H1 (cell line): ENCODE measurements at regions not wholly inside any gene's neighbourhood (a gene's known extent, or its start where the extent isn't known, plus 50 kb on each side); places are given as distances from the start of the nearest gene placed in this dataset.

ENCODE experiments used
- CTCF ChIA-PET: fragments of 300-600 bp; sonication (Branson Sonifier 250); formaldehyde crosslinking; loops from one replicate; lab custom pipeline; 2021; ENCODE audit not compliant: partially characterized antibody; lab: Charles Lee
- POLR2A ChIA-PET: fragments of 300-600 bp; sonication (Branson Sonifier 250); formaldehyde crosslinking; loops from one replicate; lab custom pipeline; 2021; ENCODE audit warnings: inconsistent platforms; ENCODE audit not compliant: partially characterized antibody; lab: Charles Lee
- DNase-seq, 2 experiments: peaks; one replicate each; pipeline versions ENCODE4 v3.0.0 to v3.0.0-alpha.2; 2010 to 2022; ENCODE audit warnings: low spot score in 2 of 2, low read depth in 1 of 2, mixed read lengths in 1 of 2
- FAIRE-seq: peaks from 2 replicates; lab custom pipeline; 2011; peaks lifted over from hg19 to GRCh38; lab: Jason Lieb, UNC
- H2AFZ ChIP-seq: 2 replicates; pipeline ENCODE4 v1.8.1; 2012; ENCODE audit warnings: low read length, inconsistent platforms
- H2AK5ac ChIP-seq: 2 replicates; pipeline ENCODE4 v1.6.1; 2013; ENCODE audit warnings: low read depth, low read length
- H2BK120ac ChIP-seq: replicated peaks from 2 replicates; pipeline ENCODE3; 2013; ENCODE audit warnings: low read depth, low read length, inconsistent platforms
- H2BK12ac ChIP-seq: 2 replicates; pipeline ENCODE4 v1.6.1; 2013; ENCODE audit warnings: low read depth, low read length
- H2BK15ac ChIP-seq: 2 replicates; pipeline ENCODE4 v1.6.1; 2013; ENCODE audit warnings: low read length
- H2BK20ac ChIP-seq: 2 replicates; pipeline ENCODE4 v1.6.1; 2013; ENCODE audit warnings: low read length
- H2BK5ac ChIP-seq: 2 replicates; pipeline ENCODE4 v1.6.1; 2013; ENCODE audit warnings: low read depth, low read length
- H3K14ac ChIP-seq: 2 replicates; pipeline ENCODE4 v1.6.1; 2013; ENCODE audit warnings: inconsistent platforms; ENCODE audit not compliant: insufficient read length
- H3K18ac ChIP-seq: 2 replicates; pipeline ENCODE4 v1.6.1; 2013; ENCODE audit warnings: low read length; ENCODE audit errors: extremely low read depth
- H3K23ac ChIP-seq: 2 replicates; pipeline ENCODE4 v1.6.1; 2013; ENCODE audit warnings: inconsistent platforms; ENCODE audit not compliant: insufficient read length
- H3K23me2 ChIP-seq: 2 replicates; pipeline ENCODE4 v1.6.1; 2013; ENCODE audit warnings: low read depth, low read length
- H3K27ac ChIP-seq: 2 replicates; pipeline ENCODE4 v1.6.1; 2011; ENCODE audit warnings: low read depth, low read length, inconsistent platforms
- H3K27me3 ChIP-seq, 4 experiments: replicated peaks in 1 of 4; 1 replicate in 1 of 4; 2 replicates in 3 of 4; pipeline versions ENCODE4 v1.6.1 to v1.8.1; 2011 to 2013; ENCODE audit warnings: low read length in 3 of 4, mild to moderate bottlenecking in 3 of 4, inconsistent platforms in 2 of 4, mixed read lengths in 2 of 4, moderate library complexity in 1 of 4; ENCODE audit not compliant: control insufficient read depth in 3 of 4, insufficient read depth in 3 of 4; ENCODE audit errors: extremely low read depth in 1 of 4
- H3K36me3 ChIP-seq, 4 experiments: 2 replicates each; pipeline versions ENCODE4 v1.6.1 to v1.8.1; 2011 to 2013; ENCODE audit warnings: mild to moderate bottlenecking in 4 of 4, low read length in 3 of 4, moderate library complexity in 2 of 4, control low read depth in 1 of 4, inconsistent platforms in 1 of 4; ENCODE audit not compliant: insufficient read depth in 4 of 4, control insufficient read depth in 2 of 4
- H3K4ac ChIP-seq: replicated peaks from 2 replicates; pipeline ENCODE3; 2013; ENCODE audit warnings: low read length, low read depth, mixed read lengths, inconsistent platforms; ENCODE audit not compliant: insufficient read length
- H3K4me1 ChIP-seq, 4 experiments: replicated peaks in 1 of 4; 1 replicate in 1 of 4; 2 replicates in 3 of 4; pipeline versions ENCODE4 v1.6.1 to v1.8.1; 2011 to 2013; ENCODE audit warnings: low read length in 3 of 4, inconsistent platforms in 2 of 4, mixed read lengths in 1 of 4; ENCODE audit not compliant: insufficient read depth in 4 of 4, control insufficient read depth in 3 of 4
- H3K4me2 ChIP-seq, 2 experiments: 2 replicates each; pipeline versions ENCODE4 v1.6.1 to v1.8.1; 2011 to 2013; ENCODE audit warnings: low read depth in 2 of 2, low read length in 2 of 2, control low read depth in 1 of 2, inconsistent platforms in 1 of 2, mild to moderate bottlenecking in 1 of 2; ENCODE audit not compliant: insufficient read depth in 1 of 2
- H3K4me3 ChIP-seq, 4 experiments: fragments of 200-600, 300-600 bp in 1 of 4; sonication (generic), shearing (Covaris generic), sonication (Bioruptor Twin) in 1 of 4; 2 replicates each; pipeline versions ENCODE4 v1.5.1 to v1.8.1; 2011 to 2016; ENCODE audit warnings: low read length in 4 of 4, low read depth in 3 of 4, control low read depth in 2 of 4, inconsistent platforms in 2 of 4, mild to moderate bottlenecking in 2 of 4, mixed read lengths in 1 of 4, moderate library complexity in 1 of 4; ENCODE audit not compliant: insufficient read depth in 2 of 4; ENCODE audit errors: extremely low read depth in 1 of 4
- H3K56ac ChIP-seq: replicated peaks from 2 replicates; pipeline ENCODE3; 2013; ENCODE audit warnings: low read depth, mild to moderate bottlenecking, mixed read lengths, low read length, inconsistent platforms; ENCODE audit not compliant: insufficient read length
- H3K79me1 ChIP-seq: 2 replicates; pipeline ENCODE4 v1.6.1; 2013; ENCODE audit warnings: low read depth, low read length, control low read depth
- H3K79me2 ChIP-seq, 2 experiments: 2 replicates each; pipeline versions ENCODE4 v1.6.1 to v1.8.1; 2012 to 2013; ENCODE audit warnings: low read length in 2 of 2, mild to moderate bottlenecking in 2 of 2, inconsistent platforms in 1 of 2; ENCODE audit not compliant: insufficient read depth in 2 of 2, control insufficient read depth in 1 of 2
- H3K9ac ChIP-seq, 4 experiments: replicated peaks in 1 of 4; 1 replicate in 1 of 4; 2 replicates in 3 of 4; pipeline versions ENCODE4 v1.6.1 to v1.8.1; 2011 to 2013; ENCODE audit warnings: low read depth in 3 of 4, low read length in 3 of 4, control low read depth in 2 of 4, mild to moderate bottlenecking in 2 of 4, moderate library complexity in 2 of 4, inconsistent platforms in 1 of 4; ENCODE audit errors: extremely low read depth in 1 of 4
- H3K9me3 ChIP-seq, 2 experiments: 2 replicates each; pipeline versions ENCODE4 v1.6.1 to v1.8.1; 2012 to 2013; ENCODE audit warnings: mild to moderate bottlenecking in 2 of 2, moderate library complexity in 2 of 2, control low read depth in 1 of 2, inconsistent platforms in 1 of 2, low read depth in 1 of 2, low read length in 1 of 2, mixed read lengths in 1 of 2; ENCODE audit not compliant: insufficient read depth in 2 of 2
- H4K20me1 ChIP-seq, 2 experiments: replicated peaks in 1 of 2; 2 replicates each; pipeline versions ENCODE3 to v1.8.1; 2011 to 2013; ENCODE audit warnings: inconsistent platforms in 2 of 2, low read length in 2 of 2, mild to moderate bottlenecking in 1 of 2; ENCODE audit not compliant: insufficient read depth in 2 of 2, control insufficient read depth in 1 of 2
- H4K5ac ChIP-seq: 2 replicates; pipeline ENCODE4 v1.6.1; 2013; ENCODE audit warnings: low read length, low read depth, mixed read lengths, inconsistent platforms; ENCODE audit not compliant: insufficient read length
- H4K8ac ChIP-seq: 2 replicates; pipeline ENCODE4 v1.8.0; 2013; ENCODE audit warnings: mild to moderate bottlenecking, moderate library complexity, low read length, inconsistent platforms; ENCODE audit not compliant: insufficient read depth; ENCODE audit errors: extremely low read depth
- H4K91ac ChIP-seq: replicated peaks from 2 replicates; pipeline ENCODE3; 2013; ENCODE audit warnings: low read length, mixed read lengths, inconsistent platforms; ENCODE audit not compliant: insufficient read length
- EZH2 ChIP-seq: fragments of 200-600 bp; sonication (generic); IDR thresholded peaks from 2 replicates; pipeline ENCODE4 v1.7.1; 2012; ENCODE audit warnings: low read depth, mild to moderate bottlenecking, moderate library complexity, low read length, inconsistent platforms; ENCODE audit not compliant: severe bottlenecking
- JUND ChIP-seq: IDR thresholded peaks from 2 replicates; pipeline ENCODE4 v1.6.1; 2011; ENCODE audit warnings: mild to moderate bottlenecking, improper control_type of control experiment, low read length
- WGBS, 2 experiments: shearing (Covaris generic) in 1 of 2; methylation state at CpG; one replicate each; pipeline versions ENCODE4 v1.1.6 to v1.1.7; 2013 to 2015; ENCODE audit warnings: low lambda C conversion rate in 2 of 2, mixed read lengths in 2 of 2, inconsistent platforms in 1 of 2, low coverage in 1 of 2, missing lambda C conversion rate in 1 of 2; ENCODE audit not compliant: insufficient replicate concordance in 2 of 2, insufficient coverage in 1 of 2, insufficient read length in 1 of 2; ENCODE audit errors: extremely low coverage in 1 of 2, missing lambda C conversion rate in 1 of 2; 5-methylcytosine and 5-hydroxymethylcytosine counted together

GRCh38 chr1:234745844-234746797 lies 136.1 kb upstream of the IRF2BP2 start:
- H3K18ac ChIP-seq = no peak overlapping the region
- no peak overlapping the region for H2BK5ac ChIP-seq
- H3K36me3 ChIP-seq = no peaks in the 10 kb centered on the region
- no peaks in the 10 kb centered on the region for H4K20me1 ChIP-seq
- POLR2A ChIA-PET = interaction anchor here (2.8 kb wide), 1 partner anchor 135 kb away, joined by 12 read pairs; the partner anchor contains the start of gene IRF2BP2
- H2BK120ac ChIP-seq = no peak overlapping the region
- no peak overlapping the region for H3K23ac ChIP-seq
- no peak for TF ChIP-seq EZH2
- peak; percentile 83 for TF ChIP-seq JUND
- TF ChIP-seq, all 59 proteins: peak for 1
- Histone ChIP-seq H3K27me3 (no peaks in the 10 kb centered on the region; a peak in 1 of 7 replicates), H2AK5ac (no peak overlapping the region), H4K5ac (no peak overlapping the region), H3K4me1 (peaks cover 4 to 16% (median 11%) of the 10 kb centered on the region in 4 experiments), H2BK15ac (no peak overlapping the region), H2BK20ac (0 out of 2 replicates have a peak overlapping the region, but pooled peaks have one; percentile 55), H3K4me2 (no peak overlapping the region; a peak in 1 of 4 replicates), H3K9me3 (no peaks in the 10 kb centered on the region), H3K79me2 (no peaks in the 10 kb centered on the region), H3K79me1 (no peaks in the 10 kb centered on the region), H4K91ac (no peak overlapping the region), H3K27ac (no peak overlapping the region), H4K8ac (no peak overlapping the region), H3K14ac (no peak overlapping the region), H3K4me3 (no peak overlapping the region), H3K9ac (no peak overlapping the region), H2AFZ (0 out of 2 replicates have a peak overlapping the region, but pooled peaks have one; percentile 38), H3K23me2 (no peaks in the 10 kb centered on the region), H3K56ac (no peak overlapping the region), H2BK12ac (no peak overlapping the region), H3K4ac (no peak overlapping the region)
- FAIRE-seq (no peak), DNase-seq (no peak)
- CTCF ChIA-PET = interaction anchor here (0.8 to 2.2 kb wide), 9 partner anchors 8 to 344 kb away, joined by 3 to 6 read pairs (median 3); no protein-coding TSS in a partner anchor
- 76% methylated on average over 15 of the region's 15 CpGs; no CpG with 5 or more reads in 1 of the 2 experiments for WGBS, 2 experiments
